Erythroblast (primary cell): ENCODE measurements at regions not wholly inside any gene's neighbourhood (a gene's known extent, or its start where the extent isn't known, plus 50 kb on each side); places are given as distances from the start of the nearest gene placed in this dataset.

ENCODE experiments used
- DNase-seq, 2 experiments: peaks; one replicate each; lab custom pipeline; 2025; lab: John Stamatoyannopoulos, UW
- GATA1 ChIP-seq: IDR thresholded peaks from 2 replicates; pipeline ENCODE4 v1.6.1; 2011; ENCODE audit warnings: low read depth, mild to moderate bottlenecking, control low read depth, low read length, moderate library complexity
- POLR2A ChIP-seq: IDR thresholded peaks from 2 replicates; pipeline ENCODE4 v1.6.1; 2011; ENCODE audit warnings: mild to moderate bottlenecking, low read length

- TF ChIP-seq POLR2A (no peak), GATA1 (no peak)
- no peak for DNase-seq
Observed at GRCh38 chr12:91567100-91567485, 384.5 kb upstream of the DCN start.

- no peak for TF ChIP-seq POLR2A
- TF ChIP-seq GATA1, result no peak
- DNase-seq, result no peak
Observed at GRCh38 chr12:91566328-91567099, 383.9 kb upstream of the DCN start.

- TF ChIP-seq POLR2A (no peak), GATA1 (no peak)
- no peak for DNase-seq
Observed at GRCh38 chr12:91565846-91566245, 383.2 kb upstream of the DCN start.

DNA sequence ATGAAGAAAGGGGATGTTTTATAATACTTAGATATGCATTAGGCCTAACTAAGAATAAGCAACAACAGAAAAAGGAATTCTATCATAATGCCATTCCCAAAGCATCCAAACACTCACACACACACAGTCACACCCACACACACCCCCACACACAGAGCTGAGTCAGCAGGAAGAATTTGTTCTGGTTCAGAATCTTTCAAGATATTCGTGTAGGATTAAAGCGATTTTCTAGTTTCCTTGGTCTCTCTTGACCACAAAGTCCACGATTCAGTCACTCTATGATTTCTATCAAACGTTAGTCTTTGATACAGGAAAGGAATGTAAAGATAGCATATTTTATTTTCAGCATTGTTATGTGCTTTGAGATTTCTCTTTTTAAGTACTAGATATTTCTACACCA is 382.6 kb upstream of the DCN start:
- no peak for DNase-seq
- no peak for TF ChIP-seq POLR2A

DNA sequence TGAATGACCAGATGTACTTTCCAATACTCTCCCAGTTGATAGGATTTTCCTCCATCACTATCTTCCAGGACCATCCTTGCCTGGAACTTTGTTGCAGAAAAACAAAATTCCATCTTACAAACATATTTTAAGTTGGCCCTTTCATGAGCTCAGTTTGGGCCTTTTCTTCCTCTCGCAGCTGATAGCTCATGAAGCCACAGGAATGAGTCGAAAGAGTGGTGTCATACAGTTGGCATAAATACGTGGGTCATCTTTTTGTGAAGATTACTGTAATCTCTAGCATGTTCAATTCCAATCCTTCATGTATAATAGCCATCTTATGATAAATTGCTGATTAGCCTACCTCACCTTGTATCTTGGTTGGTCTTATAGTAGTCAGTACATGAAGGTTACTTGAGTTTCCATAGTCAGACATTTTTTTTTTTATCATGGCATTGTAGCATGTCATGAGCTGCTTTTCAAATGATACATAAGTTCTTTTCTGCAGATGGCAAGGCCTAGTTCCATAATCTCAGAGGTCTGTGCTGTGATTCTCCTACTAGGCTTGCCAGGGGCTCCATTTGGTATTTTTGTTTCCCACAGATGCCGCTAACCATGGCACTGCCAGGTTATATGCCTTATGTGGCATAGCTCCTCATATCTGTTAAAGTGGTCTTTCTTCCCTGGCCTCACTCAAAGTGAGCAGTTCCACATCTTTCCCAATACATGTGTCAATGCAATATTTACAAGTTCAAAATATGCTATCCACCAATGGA is 380.6 kb upstream of the DCN start:
- DNase-seq, result no peak
- TF ChIP-seq POLR2A (no peak), GATA1 (no peak)

GRCh38 chr12:91562476-91562875 is 379.9 kb upstream of the DCN start:
- no peak for TF ChIP-seq POLR2A
- TF ChIP-seq GATA1, result no peak
- no peak for DNase-seq

GRCh38 chr12:91561958-91562325 is 379.3 kb upstream of the DCN start:
- no peak for DNase-seq
- TF ChIP-seq GATA1, result no peak
- no peak for TF ChIP-seq POLR2A

DNA sequence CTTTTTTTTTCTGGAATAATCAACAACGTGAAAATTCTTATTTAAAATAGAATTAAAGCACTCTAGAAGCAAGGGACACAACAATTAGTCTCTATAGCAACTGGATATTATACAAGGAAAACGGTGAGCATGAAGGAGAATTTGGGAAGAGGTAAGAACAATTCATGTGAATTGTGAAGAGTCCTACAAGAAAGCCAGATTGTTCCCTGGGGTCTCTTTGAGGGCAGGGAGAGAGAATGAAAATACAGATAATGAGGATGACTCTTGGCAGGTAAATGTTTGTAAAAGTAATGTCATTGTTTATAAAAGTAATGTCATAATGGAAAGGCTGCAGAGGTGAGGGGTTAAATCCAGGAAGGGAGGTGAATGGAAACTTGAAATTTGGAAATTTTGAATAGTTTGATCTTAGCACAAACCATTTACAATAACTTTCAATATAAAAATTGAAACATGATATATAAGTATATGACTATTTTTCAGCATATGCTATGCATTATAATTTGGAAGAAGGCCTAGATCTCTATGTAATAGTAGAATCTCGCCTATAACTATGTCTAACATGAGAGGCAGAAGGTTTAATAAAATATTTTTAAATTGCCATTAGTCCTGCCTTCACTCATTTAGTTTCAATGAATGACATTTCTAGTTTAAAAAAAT is 378.8 kb upstream of the DCN start:
- TF ChIP-seq GATA1 (no peak), POLR2A (no peak)
- no peak for DNase-seq

DNA sequence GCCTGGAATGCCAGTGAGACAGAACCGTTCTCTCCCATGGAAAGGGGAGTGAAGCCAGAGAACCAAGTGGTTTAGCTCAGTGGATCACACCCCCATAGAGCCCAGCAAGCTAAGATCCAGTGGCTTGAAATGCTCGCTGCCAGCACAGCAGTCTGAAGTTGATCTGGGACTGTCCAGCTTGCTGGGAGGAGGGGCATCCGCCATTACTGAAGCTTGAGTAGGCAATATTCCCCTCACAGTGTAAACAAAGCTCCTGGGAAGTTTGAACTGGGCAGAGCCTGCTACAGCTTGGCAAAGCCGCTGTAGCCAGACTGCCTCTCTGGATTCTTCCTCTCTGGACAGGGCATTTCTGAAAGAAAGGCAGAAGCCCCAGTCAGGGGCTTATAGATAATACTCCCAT is 374.3 kb upstream of the DCN start:
- no peak for DNase-seq
- no peak for TF ChIP-seq POLR2A
- TF ChIP-seq GATA1, result no peak

DNA sequence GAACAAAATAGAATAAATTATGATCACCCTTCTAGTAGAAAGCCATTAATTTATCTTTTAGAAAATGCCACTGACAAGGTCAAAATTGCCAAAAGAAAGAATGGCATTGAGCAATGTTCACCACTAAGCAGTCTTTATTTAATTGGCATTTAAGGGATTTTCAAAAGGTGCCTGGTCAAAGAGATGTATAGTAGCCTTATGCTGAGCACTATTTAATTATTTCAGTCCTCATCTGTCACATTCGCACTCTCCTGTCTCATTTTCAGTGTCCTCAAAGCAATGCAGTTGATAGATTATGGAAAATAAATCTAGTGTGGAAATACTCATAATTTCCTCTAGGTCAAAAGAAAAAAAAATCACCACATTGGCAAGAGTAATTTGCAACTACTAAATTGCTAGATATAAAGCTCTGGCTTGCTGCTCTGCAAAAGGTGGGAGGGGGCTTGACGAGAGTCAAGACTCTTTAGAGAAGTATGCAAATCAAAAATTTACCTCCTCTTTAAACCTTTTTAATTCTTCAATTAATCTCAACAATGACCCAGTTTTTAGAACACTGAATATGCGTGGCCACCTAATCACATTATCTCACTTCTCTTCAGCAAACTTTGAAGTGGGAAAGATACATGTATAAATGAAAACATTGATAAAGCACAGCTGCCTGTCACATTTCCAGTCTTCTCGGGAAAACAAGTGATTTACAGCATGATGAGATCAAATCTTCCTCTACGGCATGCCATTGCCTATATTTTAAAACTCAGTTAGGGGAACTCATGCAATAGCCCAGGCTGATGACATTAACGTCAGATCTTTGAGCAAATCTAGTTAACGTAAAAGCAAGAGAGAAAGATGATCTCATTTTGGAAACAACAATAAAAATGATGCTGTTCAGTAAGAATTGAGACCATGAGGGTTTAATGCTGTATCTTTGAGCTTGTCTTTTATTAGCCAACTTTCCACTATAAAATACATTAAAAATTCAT is 373.1 kb upstream of the DCN start:
- DNase-seq, result no peak
- no peak for TF ChIP-seq POLR2A
- no peak for TF ChIP-seq GATA1

- TF ChIP-seq GATA1 (no peak), POLR2A (no peak)
- DNase-seq, result no peak
Observed at GRCh38 chr12:91551927-91552326, 369.3 kb upstream of the DCN start.

GRCh38 chr12:91551242-91551641 is 368.6 kb upstream of the DCN start:
- TF ChIP-seq GATA1 (no peak), POLR2A (no peak)

DNA sequence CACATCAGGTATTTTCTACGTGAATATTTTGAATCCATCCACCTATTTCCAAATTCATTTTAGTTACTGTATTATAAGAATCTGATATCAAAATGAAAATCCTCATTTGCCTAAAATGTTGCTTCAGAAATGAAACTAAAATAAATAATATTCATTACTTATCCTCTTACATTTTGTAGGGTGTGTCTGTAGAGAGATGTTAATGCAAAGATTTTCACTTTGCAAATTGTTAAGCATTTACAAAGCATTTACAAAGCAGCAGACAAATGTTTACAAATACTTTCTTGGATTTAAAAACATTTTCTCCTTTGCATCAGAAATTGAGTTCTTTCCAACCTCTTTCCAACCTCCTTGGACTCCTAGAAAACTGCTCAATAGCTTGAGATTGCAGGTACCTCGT is 360.0 kb upstream of the DCN start:
- TF ChIP-seq GATA1 (no peak), POLR2A (no peak)
- DNase-seq, result no peak

More at GRCh38 chr12:91551242-91551641, 368.6 kb upstream of the DCN start:
- no peak for DNase-seq
